Spleen (tissue), 7 donors: ENCODE measurements at regions not wholly inside any gene's neighbourhood (a gene's known extent, or its start where the extent isn't known, plus 50 kb on each side); places are given as distances from the start of the nearest gene placed in this dataset.

Experiments used
- POLR2A ChIP-seq, 3 donors: fragments of 450-650 bp; IDR thresholded peaks; one replicate each; pipeline ENCODE4 v1.5.1; 2017; ENCODE audit warnings: antibody characterized with exemption in 3 of 3, mild to moderate bottlenecking in 1 of 3
- TF ChIP-seq, protein P1 (sequence below), 11 experiments: fragments of 200-600 bp in 7 of 11; fragments of 450-650 bp in 4 of 11; sonication (generic) in 4 of 11; IDR thresholded peaks in 8 of 11; conservative IDR thresholded peaks in 3 of 11; 1 replicate in 7 of 11; 2 replicates in 4 of 11; pipeline versions ENCODE4 v1.4.0 to v1.8.0; 2016 to 2021; ENCODE audit warnings: antibody characterized with exemption in 11 of 11, inconsistent platforms in 4 of 11, mild to moderate bottlenecking in 1 of 11
- donor health status: DM: no; HTN: no; CAD: no; lungs with moderate emphysema.
- donor health status: DM: no; HTN: no; CAD: no.
- donor health status: DM: no; HTN: no; CAD: no.

DNA sequence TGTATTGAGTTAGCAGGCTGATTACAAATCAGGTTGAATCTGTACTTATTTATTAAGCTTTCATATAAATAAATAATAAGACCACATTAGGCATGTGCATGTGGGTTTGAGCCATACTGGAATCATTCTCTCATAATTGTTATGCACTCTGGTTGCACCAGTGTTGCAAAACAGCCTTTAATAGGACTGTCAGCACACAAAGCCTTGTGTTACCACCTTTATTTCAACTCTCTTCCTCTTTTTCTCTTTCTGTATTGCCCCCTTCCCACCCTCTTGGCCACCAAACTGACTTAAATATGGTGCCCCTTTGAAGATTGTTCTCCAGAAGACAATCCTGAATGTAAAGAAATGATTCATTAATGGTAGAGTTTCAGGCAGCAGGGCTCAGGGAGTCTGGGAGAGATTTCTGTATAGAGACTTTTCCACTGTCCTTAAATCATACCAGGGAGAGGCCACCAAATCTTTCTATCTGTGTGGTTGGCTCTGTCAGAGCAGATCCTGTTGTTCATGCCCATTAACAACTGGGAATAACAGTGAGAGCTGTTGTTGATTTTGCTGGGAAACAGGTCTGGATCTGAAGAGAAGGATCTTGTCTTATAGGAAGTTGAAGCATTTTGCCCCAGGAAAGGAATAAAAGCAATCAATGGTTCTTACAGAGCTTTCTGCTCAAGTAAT is 131.6 kb upstream of the SOX4 start:
- TF ChIP-seq, protein P1, sequence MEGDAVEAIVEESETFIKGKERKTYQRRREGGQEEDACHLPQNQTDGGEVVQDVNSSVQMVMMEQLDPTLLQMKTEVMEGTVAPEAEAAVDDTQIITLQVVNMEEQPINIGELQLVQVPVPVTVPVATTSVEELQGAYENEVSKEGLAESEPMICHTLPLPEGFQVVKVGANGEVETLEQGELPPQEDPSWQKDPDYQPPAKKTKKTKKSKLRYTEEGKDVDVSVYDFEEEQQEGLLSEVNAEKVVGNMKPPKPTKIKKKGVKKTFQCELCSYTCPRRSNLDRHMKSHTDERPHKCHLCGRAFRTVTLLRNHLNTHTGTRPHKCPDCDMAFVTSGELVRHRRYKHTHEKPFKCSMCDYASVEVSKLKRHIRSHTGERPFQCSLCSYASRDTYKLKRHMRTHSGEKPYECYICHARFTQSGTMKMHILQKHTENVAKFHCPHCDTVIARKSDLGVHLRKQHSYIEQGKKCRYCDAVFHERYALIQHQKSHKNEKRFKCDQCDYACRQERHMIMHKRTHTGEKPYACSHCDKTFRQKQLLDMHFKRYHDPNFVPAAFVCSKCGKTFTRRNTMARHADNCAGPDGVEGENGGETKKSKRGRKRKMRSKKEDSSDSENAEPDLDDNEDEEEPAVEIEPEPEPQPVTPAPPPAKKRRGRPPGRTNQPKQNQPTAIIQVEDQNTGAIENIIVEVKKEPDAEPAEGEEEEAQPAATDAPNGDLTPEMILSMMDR (IDR thresholded peaks at IDR 0.05 in 8 of 11, conservative IDR thresholded peaks at IDR 0.05 in 3 of 11) = no peak
- no peak for TF ChIP-seq POLR2A (IDR thresholded peaks at IDR 0.05)
